ENCODE measurements at regions not wholly inside any gene's neighbourhood (a gene's known extent, or its start where the extent isn't known, plus 50 kb on each side); places are given as distances from the start of the nearest gene placed in this dataset.

GRCh38 chr7:96887426-96887825 lies 117.9 kb upstream of the DLX6 start:
- TF ChIP-seq TRIM28 (IDR thresholded peaks at IDR 0.05; ENCODE audit: borderline replicate concordance, low read length) (no peak), GLIS1 (tag by site-specific recombination; IDR thresholded peaks at IDR 0.05) (no peak), REPIN1 (tag by site-specific recombination; IDR thresholded peaks at IDR 0.05; ENCODE audit: low read depth) (no peak), BCL11A (tag by site-specific recombination; IDR thresholded peaks at IDR 0.05; ENCODE audit: low read depth) (no peak), CTCF (tag by site-specific recombination; IDR thresholded peaks at IDR 0.05) (no peak), ZNF510 (tag by site-specific recombination; IDR thresholded peaks at IDR 0.05; ENCODE audit: insufficient replicate concordance) (no peak)
